MM.1S (cell line): ENCODE measurements at regions not wholly inside any gene's neighbourhood (a gene's known extent, or its start where the extent isn't known, plus 50 kb on each side); places are given as distances from the start of the nearest gene placed in this dataset.
A peak's percentile ranks its signal among the peaks of the same experiment; 100 is the strongest.

Experiments
- CTCF ChIP-seq: fragments of 300-600 bp; sonication (generic); IDR thresholded peaks from 2 replicates; pipeline ENCODE4 v1.5.1; 2016; ENCODE audit warnings: antibody characterized with exemption, low read length, mixed read lengths
- EZH2 ChIP-seq: fragments of 300-600 bp; sonication (generic); optimal IDR thresholded peaks from 2 replicates; pipeline ENCODE3; 2017; ENCODE audit warnings: low read depth, mild to moderate bottlenecking, antibody characterized with exemption, low read length, mixed read lengths

GRCh38 chr4:29081234-29081955 lies 1638.8 kb upstream of the PCDH7 start:
- TF ChIP-seq CTCF (peak; percentile 24), EZH2 (no peak)
